HepG2 (cell line): ENCODE measurements at regions not wholly inside any gene's neighbourhood (a gene's known extent, or its start where the extent isn't known, plus 50 kb on each side); places are given as distances from the start of the nearest gene placed in this dataset.

ENCODE experiments used
- HDAC1 ChIP-seq: sonication (generic); formaldehyde crosslinking; IDR thresholded peaks from 2 replicates; pipeline ENCODE4 v1.5.1; 2020; ENCODE audit warnings: mild to moderate bottlenecking, missing genetic modification reagents
- HNRNPL ChIP-seq: fragments of 200-400 bp; formaldehyde crosslinking; IDR thresholded peaks from 2 replicates; pipeline ENCODE4 v1.6.1; 2017; ENCODE audit warnings: mild to moderate bottlenecking, low read depth, low read length
- KDM4B ChIP-seq: sonication (generic); formaldehyde crosslinking; IDR thresholded peaks from 2 replicates; pipeline ENCODE4 v1.4.0; 2020; ENCODE audit warnings: missing genetic modification reagents
- MATR3 ChIP-seq: sonication (generic); formaldehyde crosslinking; IDR thresholded peaks from 2 replicates; pipeline ENCODE4 v1.4.0; 2020; ENCODE audit warnings: missing genetic modification reagents
- PPARG ChIP-seq: conservative IDR thresholded peaks from 2 replicates; pipeline ENCODE4 v1.6.1; 2016; ENCODE audit warnings: missing biosample characterization, missing genetic modification reagents
- ZBTB3 ChIP-seq: sonication (generic); formaldehyde crosslinking; IDR thresholded peaks from 2 replicates; pipeline ENCODE4 v1.4.0; 2020; ENCODE audit warnings: low read depth, mild to moderate bottlenecking, moderate library complexity, missing genetic modification reagents, borderline replicate concordance
- ZNF577 ChIP-seq: sonication (generic); formaldehyde crosslinking; IDR thresholded peaks from 2 replicates; pipeline ENCODE4 v1.4.0; 2020; ENCODE audit warnings: mild to moderate bottlenecking, low read depth, missing genetic modification reagents, borderline replicate concordance
- TF ChIP-seq, protein P1 (sequence below): sonication (generic); formaldehyde crosslinking; conservative IDR thresholded peaks from 2 replicates; pipeline ENCODE4 v1.4.0; 2020; ENCODE audit warnings: missing genetic modification reagents
- TF ChIP-seq, protein P2 (sequence below): IDR thresholded peaks from 2 replicates; pipeline ENCODE4 v1.6.1; 2012; ENCODE audit warnings: low read length, improper control_type of control experiment
- TF ChIP-seq, protein P3 (sequence below): sonication (generic); formaldehyde crosslinking; IDR thresholded peaks from 2 replicates; pipeline ENCODE4 v1.4.0; 2020; ENCODE audit warnings: mild to moderate bottlenecking, missing genetic modification reagents

DNA sequence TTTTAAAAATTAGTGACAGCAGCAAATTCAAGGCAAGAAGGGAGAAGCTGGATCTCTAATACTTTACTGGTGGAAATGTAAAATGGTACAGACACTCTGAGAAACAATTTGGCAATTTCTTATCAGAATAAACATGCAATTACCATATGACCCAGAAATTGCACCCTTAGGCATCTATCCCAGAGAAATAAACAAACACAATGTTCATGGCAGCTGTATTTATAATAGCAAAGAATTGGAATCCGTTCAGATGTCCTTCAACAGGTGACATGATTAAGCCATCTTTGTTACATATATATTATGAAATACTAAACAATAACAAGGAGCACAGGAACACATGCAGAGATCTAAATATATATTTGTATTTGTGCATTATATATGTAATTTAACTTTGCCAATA, 756.5 kb downstream of the SLITRK1 start (continued):
- TF ChIP-seq, protein P1, sequence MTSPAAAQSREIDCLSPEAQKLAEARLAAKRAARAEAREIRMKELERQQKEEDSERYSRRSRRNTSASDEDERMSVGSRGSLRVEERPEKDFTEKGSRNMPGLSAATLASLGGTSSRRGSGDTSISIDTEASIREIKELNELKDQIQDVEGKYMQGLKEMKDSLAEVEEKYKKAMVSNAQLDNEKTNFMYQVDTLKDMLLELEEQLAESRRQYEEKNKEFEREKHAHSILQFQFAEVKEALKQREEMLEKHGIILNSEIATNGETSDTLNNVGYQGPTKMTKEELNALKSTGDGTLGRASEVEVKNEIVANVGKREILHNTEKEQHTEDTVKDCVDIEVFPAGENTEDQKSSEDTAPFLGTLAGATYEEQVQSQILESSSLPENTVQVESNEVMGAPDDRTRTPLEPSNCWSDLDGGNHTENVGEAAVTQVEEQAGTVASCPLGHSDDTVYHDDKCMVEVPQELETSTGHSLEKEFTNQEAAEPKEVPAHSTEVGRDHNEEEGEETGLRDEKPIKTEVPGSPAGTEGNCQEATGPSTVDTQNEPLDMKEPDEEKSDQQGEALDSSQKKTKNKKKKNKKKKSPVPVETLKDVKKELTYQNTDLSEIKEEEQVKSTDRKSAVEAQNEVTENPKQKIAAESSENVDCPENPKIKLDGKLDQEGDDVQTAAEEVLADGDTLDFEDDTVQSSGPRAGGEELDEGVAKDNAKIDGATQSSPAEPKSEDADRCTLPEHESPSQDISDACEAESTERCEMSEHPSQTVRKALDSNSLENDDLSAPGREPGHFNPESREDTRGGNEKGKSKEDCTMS (CRISPR knock-in tag) = no peak
- no peak for TF ChIP-seq MATR3 (CRISPR knock-in tag)
- TF ChIP-seq, protein P2, sequence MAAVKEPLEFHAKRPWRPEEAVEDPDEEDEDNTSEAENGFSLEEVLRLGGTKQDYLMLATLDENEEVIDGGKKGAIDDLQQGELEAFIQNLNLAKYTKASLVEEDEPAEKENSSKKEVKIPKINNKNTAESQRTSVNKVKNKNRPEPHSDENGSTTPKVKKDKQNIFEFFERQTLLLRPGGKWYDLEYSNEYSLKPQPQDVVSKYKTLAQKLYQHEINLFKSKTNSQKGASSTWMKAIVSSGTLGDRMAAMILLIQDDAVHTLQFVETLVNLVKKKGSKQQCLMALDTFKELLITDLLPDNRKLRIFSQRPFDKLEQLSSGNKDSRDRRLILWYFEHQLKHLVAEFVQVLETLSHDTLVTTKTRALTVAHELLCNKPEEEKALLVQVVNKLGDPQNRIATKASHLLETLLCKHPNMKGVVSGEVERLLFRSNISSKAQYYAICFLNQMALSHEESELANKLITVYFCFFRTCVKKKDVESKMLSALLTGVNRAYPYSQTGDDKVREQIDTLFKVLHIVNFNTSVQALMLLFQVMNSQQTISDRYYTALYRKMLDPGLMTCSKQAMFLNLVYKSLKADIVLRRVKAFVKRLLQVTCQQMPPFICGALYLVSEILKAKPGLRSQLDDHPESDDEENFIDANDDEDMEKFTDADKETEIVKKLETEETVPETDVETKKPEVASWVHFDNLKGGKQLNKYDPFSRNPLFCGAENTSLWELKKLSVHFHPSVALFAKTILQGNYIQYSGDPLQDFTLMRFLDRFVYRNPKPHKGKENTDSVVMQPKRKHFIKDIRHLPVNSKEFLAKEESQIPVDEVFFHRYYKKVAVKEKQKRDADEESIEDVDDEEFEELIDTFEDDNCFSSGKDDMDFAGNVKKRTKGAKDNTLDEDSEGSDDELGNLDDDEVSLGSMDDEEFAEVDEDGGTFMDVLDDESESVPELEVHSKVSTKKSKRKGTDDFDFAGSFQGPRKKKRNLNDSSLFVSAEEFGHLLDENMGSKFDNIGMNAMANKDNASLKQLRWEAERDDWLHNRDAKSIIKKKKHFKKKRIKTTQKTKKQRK = no peak
- no peak for TF ChIP-seq ZBTB3 (CRISPR knock-in tag)
- TF ChIP-seq, protein P3, sequence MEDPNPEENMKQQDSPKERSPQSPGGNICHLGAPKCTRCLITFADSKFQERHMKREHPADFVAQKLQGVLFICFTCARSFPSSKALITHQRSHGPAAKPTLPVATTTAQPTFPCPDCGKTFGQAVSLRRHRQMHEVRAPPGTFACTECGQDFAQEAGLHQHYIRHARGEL (CRISPR knock-in tag) = no peak
- no peak for TF ChIP-seq ZNF577 (CRISPR knock-in tag)
- TF ChIP-seq HNRNPL = no peak
- no peak for TF ChIP-seq KDM4B (CRISPR knock-in tag)
- no peak for TF ChIP-seq PPARG
- TF ChIP-seq HDAC1 = no peak
- TF ChIP-seq, all 625 proteins: peak for 0
